Mesenchymal stem cell (in vitro differentiated cells and primary cell): ENCODE measurements at regions not wholly inside any gene's neighbourhood (a gene's known extent, or its start where the extent isn't known, plus 50 kb on each side); places are given as distances from the start of the nearest gene placed in this dataset.
A peak's percentile ranks its signal among the peaks of the same experiment; 100 is the strongest.

Source experiments
- DNase-seq: peaks from one replicate; pipeline ENCODE4 v3.0.0-alpha.2; 2013
- H2AFZ ChIP-seq: one replicate; pipeline ENCODE4 v1.6.1; 2013; ENCODE audit warnings: low read depth, mild to moderate bottlenecking, control low read depth, inconsistent platforms, low read length, moderate library complexity
- H2AK5ac ChIP-seq: 2 replicates; pipeline ENCODE4 v1.6.1; 2013; ENCODE audit warnings: low read length, moderate library complexity, mild to moderate bottlenecking, inconsistent platforms; ENCODE audit not compliant: severe bottlenecking
- H2BK120ac ChIP-seq: one replicate; pipeline ENCODE4 v1.6.1; 2013; ENCODE audit warnings: low read depth, mild to moderate bottlenecking, inconsistent platforms, low read length, moderate library complexity
- H2BK12ac ChIP-seq, 2 experiments: one replicate each; pipeline ENCODE4 v1.6.1; 2013; ENCODE audit warnings: inconsistent platforms in 2 of 2, low read length in 2 of 2, mild to moderate bottlenecking in 2 of 2, moderate library complexity in 2 of 2, control low read depth in 1 of 2
- H2BK15ac ChIP-seq: one replicate; pipeline ENCODE4 v1.6.1; 2013; ENCODE audit warnings: mild to moderate bottlenecking, low read depth, inconsistent platforms; ENCODE audit not compliant: poor library complexity, severe bottlenecking
- H2BK5ac ChIP-seq: 2 replicates; pipeline ENCODE4 v1.6.1; 2013; ENCODE audit warnings: low read depth, mild to moderate bottlenecking, low read length, control low read depth, inconsistent platforms; ENCODE audit not compliant: poor library complexity, severe bottlenecking
- H3K14ac ChIP-seq, 2 experiments: one replicate each; pipeline ENCODE4 v1.6.1; 2013; ENCODE audit warnings: inconsistent platforms in 2 of 2, low read length in 2 of 2, control low read depth in 1 of 2, mild to moderate bottlenecking in 1 of 2, moderate library complexity in 1 of 2
- H3K18ac ChIP-seq, 2 experiments: one replicate each; pipeline ENCODE4 v1.6.1; 2013; ENCODE audit warnings: inconsistent platforms in 2 of 2, low read length in 2 of 2, control low read depth in 1 of 2, low read depth in 1 of 2, mild to moderate bottlenecking in 1 of 2
- H3K23ac ChIP-seq, 2 experiments: one replicate each; pipeline ENCODE4 v1.6.1; 2013; ENCODE audit warnings: inconsistent platforms in 2 of 2, low read length in 2 of 2, mild to moderate bottlenecking in 2 of 2, moderate library complexity in 2 of 2, control low read depth in 1 of 2
- H3K27ac ChIP-seq: 2 replicates; pipeline ENCODE4 v1.5.1; 2013; ENCODE audit warnings: mild to moderate bottlenecking, moderate library complexity, low read length, control low read depth, inconsistent platforms; ENCODE audit not compliant: poor library complexity, severe bottlenecking
- H3K27me3 ChIP-seq, 2 experiments: 2 replicates each; pipeline versions ENCODE4 v1.6.1 to v1.7.0; 2013; ENCODE audit warnings: low read length in 2 of 2, mild to moderate bottlenecking in 2 of 2, moderate library complexity in 2 of 2, control low read depth in 1 of 2, inconsistent platforms in 1 of 2; ENCODE audit not compliant: control insufficient read depth in 1 of 2, insufficient read depth in 1 of 2
- H3K36me3 ChIP-seq, 2 experiments: 2 replicates each; pipeline versions ENCODE4 v1.6.1 to v1.7.0; 2013; ENCODE audit warnings: low read length in 2 of 2, control low read depth in 1 of 2, inconsistent platforms in 1 of 2, low read depth in 1 of 2, mild to moderate bottlenecking in 1 of 2; ENCODE audit not compliant: insufficient read depth in 2 of 2, control insufficient read depth in 1 of 2
- H3K4ac ChIP-seq, 2 experiments: one replicate each; pipeline ENCODE4 v1.6.1; 2013; ENCODE audit warnings: inconsistent platforms in 2 of 2, low read length in 2 of 2, mild to moderate bottlenecking in 2 of 2, moderate library complexity in 2 of 2, control low read depth in 1 of 2, low read depth in 1 of 2
- H3K4me1 ChIP-seq: 2 replicates; pipeline ENCODE4 v1.6.1; 2013; ENCODE audit warnings: low read depth, low read length, control low read depth; ENCODE audit not compliant: control insufficient read depth, insufficient read depth
- H3K4me2 ChIP-seq: 2 replicates; pipeline ENCODE4 v1.6.1; 2013; ENCODE audit warnings: low read length, mild to moderate bottlenecking, inconsistent platforms; ENCODE audit not compliant: poor library complexity, severe bottlenecking
- H3K4me3 ChIP-seq, 2 experiments: 2 replicates each; pipeline versions ENCODE4 v1.5.1 to v1.7.0; 2013; ENCODE audit warnings: low read length in 2 of 2, mild to moderate bottlenecking in 2 of 2, control low read depth in 1 of 2, low read depth in 1 of 2; ENCODE audit not compliant: insufficient read depth in 1 of 2
- H3K79me1 ChIP-seq: replicated peaks from 2 replicates; pipeline ENCODE4 v1.6.1; 2013; ENCODE audit warnings: mild to moderate bottlenecking, control low read depth, low read length, inconsistent platforms; ENCODE audit not compliant: poor library complexity, severe bottlenecking
- H3K9ac ChIP-seq: 2 replicates; pipeline ENCODE4 v1.7.0; 2013; ENCODE audit warnings: mild to moderate bottlenecking, low read length, moderate library complexity
- H3K9me3 ChIP-seq: 2 replicates; pipeline ENCODE4 v1.7.0; 2013; ENCODE audit warnings: mild to moderate bottlenecking, low read length; ENCODE audit not compliant: control insufficient read depth
- H4K8ac ChIP-seq: one replicate; pipeline ENCODE4 v1.6.1; 2013; ENCODE audit warnings: inconsistent platforms, mild to moderate bottlenecking, low read length, moderate library complexity
- H4K91ac ChIP-seq: one replicate; pipeline ENCODE4 v1.6.1; 2013; ENCODE audit warnings: mild to moderate bottlenecking, low read length, inconsistent platforms
- WGBS: methylation state at CpG from one replicate; pipeline ENCODE4 v1.1.7; 2013; ENCODE audit warnings: mixed read lengths; 5-methylcytosine and 5-hydroxymethylcytosine counted together

DNA sequence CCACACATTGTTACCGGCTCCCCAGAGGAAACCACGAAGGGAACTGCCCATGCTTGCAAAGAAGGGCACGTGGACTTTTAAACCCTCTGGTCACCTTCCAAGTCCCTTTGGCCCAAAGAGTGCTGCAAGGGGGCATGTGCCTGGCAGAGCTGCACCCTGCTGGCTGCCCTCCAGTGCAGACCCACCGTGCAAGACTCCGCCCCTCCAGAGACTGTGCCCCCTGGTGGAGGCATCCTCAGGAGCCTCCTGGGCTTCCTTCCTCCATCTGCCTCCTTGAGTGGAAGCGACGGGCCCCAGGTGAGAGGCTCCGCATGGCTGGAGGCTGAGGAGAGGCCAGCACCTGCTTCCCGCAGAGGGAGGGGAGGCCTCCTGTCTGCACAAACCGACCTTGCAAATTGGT lies 100.6 kb downstream of the CRYAA start:
- no peak overlapping the region for H3K9ac ChIP-seq
- H3K14ac ChIP-seq = no peak overlapping the region
- no peak overlapping the region for H3K4ac ChIP-seq
- H3K27ac ChIP-seq = no peak overlapping the region
- H2AFZ ChIP-seq = no peak overlapping the region
- H4K91ac ChIP-seq = no peak overlapping the region
- no peak overlapping the region for H2BK5ac ChIP-seq
- no peak overlapping the region for H2BK15ac ChIP-seq
- 85% methylated on average over 10 of the region's 10 CpGs for whole genome bisulfite sequencing
- H3K4me3 ChIP-seq = no peak overlapping the region
- DNase-seq = no peak
- no peak overlapping the region for H3K23ac ChIP-seq
- no peak overlapping the region for H2BK12ac ChIP-seq
- H3K36me3 ChIP-seq = no peaks in the 10 kb centered on the region
- no peaks in the 10 kb centered on the region for H3K79me1 ChIP-seq
- H3K9me3 ChIP-seq = no peaks in the 10 kb centered on the region
- H3K4me2 ChIP-seq = no peak overlapping the region
- no peak overlapping the region for H2BK120ac ChIP-seq
- H3K18ac ChIP-seq = no peak overlapping the region
- H2AK5ac ChIP-seq = no peak overlapping the region
- H3K27me3 ChIP-seq = peaks cover 10 to 58% of the 10 kb centered on the region in 2 experiments
- peaks cover 2% of the 10 kb centered on the region for H3K4me1 ChIP-seq
- no peak overlapping the region for H4K8ac ChIP-seq

DNA sequence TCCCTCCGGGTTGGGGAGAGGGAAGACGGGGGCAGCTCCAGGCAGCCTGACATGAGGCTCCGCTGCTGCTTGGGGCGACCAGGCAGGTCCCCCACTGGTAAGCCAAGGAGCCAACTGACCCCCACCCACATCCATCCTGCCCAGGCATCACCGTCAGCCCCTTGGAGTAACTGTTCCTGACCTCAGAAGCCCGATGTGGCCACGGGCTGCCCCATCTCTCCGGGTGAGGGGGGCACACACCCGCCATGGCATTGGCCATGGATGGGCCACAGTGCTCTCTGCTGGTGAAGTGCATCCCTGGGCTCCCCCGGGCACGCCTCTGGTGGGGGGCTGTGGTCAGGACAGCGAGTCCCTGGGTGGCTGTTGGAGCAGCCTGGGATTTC lies 100.0 kb downstream of the CRYAA start:
- H3K4me3 ChIP-seq = no peak overlapping the region
- H3K9ac ChIP-seq = no peak overlapping the region
- DNase-seq = no peak
- no peak overlapping the region for H3K4me2 ChIP-seq
- H2BK120ac ChIP-seq = no peak overlapping the region
- no peaks in the 10 kb centered on the region for H3K9me3 ChIP-seq
- H3K14ac ChIP-seq = peak overlapping the region in 1 of 2 experiments; percentile 11
- no peak overlapping the region for H2AK5ac ChIP-seq
- H3K23ac ChIP-seq = no peak overlapping the region
- 77% methylated on average over 9 of the region's 12 CpGs for WGBS
- no peak overlapping the region for H2BK12ac ChIP-seq
- H3K36me3 ChIP-seq = no peaks in the 10 kb centered on the region
- H3K27me3 ChIP-seq = peaks cover 4 to 51% of the 10 kb centered on the region in 2 experiments
- no peak overlapping the region for H4K8ac ChIP-seq
- no peak overlapping the region for H3K18ac ChIP-seq
- no peak overlapping the region for H3K4ac ChIP-seq
- no peak overlapping the region for H3K27ac ChIP-seq
- H2BK5ac ChIP-seq = no peak overlapping the region
- H2BK15ac ChIP-seq = no peak overlapping the region
- no peak overlapping the region for H4K91ac ChIP-seq
- no peaks in the 10 kb centered on the region for H3K79me1 ChIP-seq
- no peak overlapping the region for H2AFZ ChIP-seq
- peaks cover 2% of the 10 kb centered on the region for H3K4me1 ChIP-seq

DNA sequence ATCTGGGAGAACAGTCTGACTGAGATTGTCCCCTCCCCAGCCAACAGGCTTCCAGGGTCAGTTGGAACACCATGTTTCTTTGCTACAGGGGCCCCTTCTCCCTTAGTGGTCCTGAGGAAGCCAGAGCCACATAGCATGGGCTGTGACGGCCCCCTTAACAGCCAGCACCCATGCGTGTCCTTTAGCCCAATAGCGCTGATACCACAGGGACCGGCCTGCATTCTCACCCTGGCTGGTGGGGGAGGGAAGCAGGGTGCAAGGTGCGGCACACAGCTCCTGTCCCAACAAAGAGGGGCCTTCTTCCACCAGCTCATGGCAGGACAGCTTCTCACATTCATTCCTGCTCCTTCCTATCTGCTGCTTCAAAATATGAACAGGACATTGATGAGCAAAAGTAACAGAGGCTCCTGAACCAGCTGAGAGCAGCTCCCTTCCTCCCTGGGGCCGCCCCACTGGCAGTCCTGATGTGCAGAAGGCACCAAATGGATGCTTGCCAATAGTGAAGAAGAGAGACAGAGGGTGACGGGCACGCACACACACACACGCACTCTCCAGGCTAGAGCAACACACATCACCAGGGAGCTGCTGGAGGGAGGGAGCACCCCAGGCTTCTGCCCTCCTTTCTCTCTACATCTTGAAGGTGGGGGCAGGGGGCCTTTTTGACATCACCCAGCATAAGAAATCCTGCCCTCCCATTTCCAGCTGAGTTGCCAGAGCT lies 99.4 kb downstream of the CRYAA start:
- H3K14ac ChIP-seq = no peak overlapping the region
- H3K27me3 ChIP-seq = peaks cover 0 to 46% of the 10 kb centered on the region in 2 experiments
- WGBS = 90% methylated on average over 8 of the region's 9 CpGs
- H3K9ac ChIP-seq = no peak overlapping the region
- H3K79me1 ChIP-seq = no peaks in the 10 kb centered on the region
- no peak overlapping the region for H2AFZ ChIP-seq
- no peak overlapping the region for H3K18ac ChIP-seq
- H3K27ac ChIP-seq = no peak overlapping the region
- no peak overlapping the region for H2BK5ac ChIP-seq
- H3K4me2 ChIP-seq = no peak overlapping the region
- H2BK12ac ChIP-seq = no peak overlapping the region
- H3K23ac ChIP-seq = no peak overlapping the region
- peaks cover 2% of the 10 kb centered on the region for H3K4me1 ChIP-seq
- H2BK15ac ChIP-seq = no peak overlapping the region
- no peak overlapping the region for H2AK5ac ChIP-seq
- no peaks in the 10 kb centered on the region for H3K36me3 ChIP-seq
- DNase-seq = no peak
- no peak overlapping the region for H4K91ac ChIP-seq
- H3K4me3 ChIP-seq = no peak overlapping the region
- H4K8ac ChIP-seq = no peak overlapping the region
- H2BK120ac ChIP-seq = no peak overlapping the region
- no peak overlapping the region for H3K4ac ChIP-seq
- H3K9me3 ChIP-seq = no peaks in the 10 kb centered on the region

DNA sequence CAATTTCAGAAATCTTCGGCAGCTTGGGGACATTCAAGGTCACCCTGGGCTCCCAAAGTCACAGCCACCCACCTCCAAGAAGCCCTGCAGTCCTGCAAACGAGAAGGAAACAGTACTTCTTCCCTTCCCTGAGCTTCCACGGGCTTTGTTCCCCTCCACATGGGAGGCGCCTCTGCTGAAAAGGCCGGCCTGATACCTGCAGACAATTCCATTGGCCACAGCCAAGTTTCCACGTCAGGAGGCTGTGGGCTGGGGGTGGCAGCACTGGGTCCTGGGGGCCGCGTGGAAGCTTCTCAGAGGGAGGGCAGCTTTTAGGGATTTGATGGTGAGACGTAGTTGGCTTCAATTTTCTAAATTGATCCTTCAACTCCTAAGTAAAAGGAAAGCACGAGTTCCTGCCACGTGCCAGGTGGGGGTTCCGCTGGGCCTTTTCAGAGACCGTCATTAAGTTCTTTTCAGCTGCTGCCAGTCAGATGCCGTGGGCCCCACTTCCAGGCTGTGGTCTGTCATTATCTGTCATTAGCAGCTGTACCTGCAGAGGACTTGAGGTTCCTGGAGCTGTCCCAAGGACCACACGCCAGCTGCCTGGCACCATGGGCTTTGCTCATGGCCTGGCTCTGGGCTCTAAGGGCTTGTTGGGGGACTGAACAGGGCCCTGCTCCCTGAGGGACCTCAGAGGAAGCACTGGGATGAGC lies 98.7 kb downstream of the CRYAA start:
- no peak overlapping the region for H2AFZ ChIP-seq
- H3K18ac ChIP-seq = no peak overlapping the region
- H2BK12ac ChIP-seq = no peak overlapping the region
- H3K9me3 ChIP-seq = no peaks in the 10 kb centered on the region
- H4K8ac ChIP-seq = no peak overlapping the region
- H3K9ac ChIP-seq = no peak overlapping the region
- DNase-seq = no peak
- no peak overlapping the region for H2BK120ac ChIP-seq
- H2BK15ac ChIP-seq = no peak overlapping the region
- no peak overlapping the region for H4K91ac ChIP-seq
- H3K27me3 ChIP-seq = peaks cover 0 to 39% of the 10 kb centered on the region in 2 experiments
- H2AK5ac ChIP-seq = no peak overlapping the region
- no peaks in the 10 kb centered on the region for H3K79me1 ChIP-seq
- H3K4ac ChIP-seq = no peak overlapping the region
- no peak overlapping the region for H3K4me2 ChIP-seq
- H3K4me1 ChIP-seq = peaks cover 2% of the 10 kb centered on the region
- H2BK5ac ChIP-seq = no peak overlapping the region
- WGBS = 90% methylated on average over 15 of the region's 15 CpGs
- H3K14ac ChIP-seq = no peak overlapping the region
- no peak overlapping the region for H3K27ac ChIP-seq
- H3K4me3 ChIP-seq = no peak overlapping the region
- no peaks in the 10 kb centered on the region for H3K36me3 ChIP-seq
- no peak overlapping the region for H3K23ac ChIP-seq
